OCI-M2 (cell line): ENCODE measurements at regions not wholly inside any gene's neighbourhood (a gene's known extent, or its start where the extent isn't known, plus 50 kb on each side); places are given as distances from the start of the nearest gene placed in this dataset.
"Not testable (repeated sequence)": the region's sequence is repeated elsewhere in the genome, so short reads cannot be mapped to it uniquely, and the experiment has no call there.

Experiments used
- DNase-seq: peaks from one replicate; lab custom pipeline; 2025; ENCODE audit not compliant: unreplicated experiment; lab: John Stamatoyannopoulos, UW

GRCh38 chr14:83583201-83583600, 1946.7 kb upstream of the FLRT2 start:
- no peak for DNase-seq

GRCh38 chr14:83594874-83595273, 1935.1 kb upstream of the FLRT2 start:
- no peak for DNase-seq

DNA sequence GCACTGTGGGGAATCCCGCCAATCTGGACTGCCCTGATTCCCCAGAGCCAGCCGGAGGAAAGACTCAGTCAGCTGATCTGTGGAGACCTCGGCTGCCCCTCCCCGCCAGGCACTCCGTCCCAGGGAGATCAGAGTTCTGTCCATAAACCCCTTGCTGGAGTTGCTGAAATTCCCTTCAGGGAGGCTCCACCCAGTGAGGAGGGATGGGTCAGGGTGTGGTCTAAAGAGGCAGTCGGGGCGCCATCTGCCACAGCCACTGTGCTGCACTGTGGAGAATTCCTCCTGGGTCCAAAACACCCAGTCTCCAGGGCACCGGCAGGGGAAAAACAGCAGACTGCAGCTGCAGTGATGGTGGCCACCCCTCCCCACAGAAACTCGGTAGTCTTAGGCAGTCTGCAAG, 1922.3 kb upstream of the FLRT2 start:
- DNase-seq, result no peak

- DNase-seq, result no peak
Observed at GRCh38 chr14:83611491-83611890, 1918.5 kb upstream of the FLRT2 start.

GRCh38 chr14:83611906-83612390, 1918.0 kb upstream of the FLRT2 start:
- no peak for DNase-seq

DNA sequence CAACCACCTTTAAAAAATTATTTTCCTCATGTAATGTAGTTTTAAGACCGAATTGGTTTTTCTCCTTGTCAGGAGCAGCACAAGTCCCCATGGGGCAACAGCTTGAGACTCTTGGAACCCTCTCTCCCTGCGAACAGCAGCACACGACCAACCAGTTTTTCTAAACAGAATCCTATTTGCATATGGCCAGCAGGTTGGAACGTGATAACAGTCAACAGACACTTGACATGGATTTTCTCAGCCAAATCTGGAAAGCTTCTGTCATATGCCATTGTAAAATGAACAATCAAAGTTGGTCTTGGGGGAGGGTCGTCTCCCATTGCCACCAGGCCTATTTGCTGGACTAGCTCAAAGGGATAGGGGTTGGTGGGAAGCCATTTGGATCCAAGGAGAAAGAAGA, 1915.0 kb upstream of the FLRT2 start:
- DNase-seq, result no peak

DNA sequence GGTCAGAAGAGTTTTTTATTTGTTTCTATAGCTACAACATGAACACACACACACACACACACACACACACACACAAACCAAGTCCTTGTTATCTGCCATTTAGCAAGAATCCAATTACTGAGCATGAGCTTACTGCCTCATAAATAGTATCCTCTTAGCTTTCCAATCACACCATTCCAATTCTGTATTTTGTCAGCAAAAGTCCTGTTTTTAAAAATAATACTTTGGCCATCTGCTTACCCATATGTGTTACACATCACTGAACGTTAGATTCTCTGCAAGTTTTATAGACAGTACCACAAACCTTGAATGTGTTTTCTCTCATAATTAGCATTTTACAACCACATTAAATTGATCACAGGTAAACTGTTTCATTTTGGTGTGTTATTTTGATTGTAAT, 1905.4 kb upstream of the FLRT2 start:
- no peak for DNase-seq

- no peak for DNase-seq
Observed at GRCh38 chr14:83632375-83632774, 1897.6 kb upstream of the FLRT2 start.

DNA sequence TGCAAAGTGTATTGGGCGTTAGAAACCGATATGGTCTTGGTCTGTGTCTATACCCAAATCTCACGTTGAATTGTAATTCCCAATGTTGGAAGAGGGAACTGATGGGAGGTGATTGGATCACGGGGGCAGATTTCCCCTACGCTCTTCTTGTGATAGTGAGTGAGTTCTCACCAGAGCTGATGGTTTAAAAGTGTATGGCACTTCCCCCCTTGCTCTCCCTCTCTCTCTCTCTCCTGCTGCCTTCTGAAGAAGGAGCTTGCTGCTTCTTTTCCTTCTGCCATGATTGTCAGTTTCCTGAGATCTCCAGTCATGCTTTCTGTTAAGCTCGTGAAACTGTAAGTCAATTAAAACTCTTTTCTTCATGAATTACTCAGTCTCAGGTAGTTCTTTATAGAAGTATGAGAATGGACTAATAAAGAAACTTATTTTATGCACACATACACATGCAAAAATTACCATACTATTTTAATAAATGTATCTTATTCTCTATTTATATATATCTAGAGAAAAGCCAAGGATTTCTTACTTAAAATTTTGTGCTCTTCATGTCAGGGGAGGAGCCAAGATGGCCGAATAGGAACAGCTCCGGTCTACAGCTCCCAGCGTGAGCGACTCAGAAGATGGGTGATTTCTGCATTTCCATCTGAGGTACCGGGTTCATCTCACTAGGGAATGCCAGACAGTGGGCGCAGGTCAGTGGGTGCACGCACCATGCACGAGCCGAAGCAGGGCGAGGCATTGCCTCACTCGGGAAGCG, 1891.0 kb upstream of the FLRT2 start:
- no peak for DNase-seq

GRCh38 chr14:83639505-83639875, 1890.5 kb upstream of the FLRT2 start:
- DNase-seq, result not testable (repeated sequence)

GRCh38 chr14:83646228-83646627, 1883.7 kb upstream of the FLRT2 start:
- DNase-seq, result no peak

- no peak for DNase-seq
Observed at GRCh38 chr14:83660597-83660996, 1869.3 kb upstream of the FLRT2 start.

DNA sequence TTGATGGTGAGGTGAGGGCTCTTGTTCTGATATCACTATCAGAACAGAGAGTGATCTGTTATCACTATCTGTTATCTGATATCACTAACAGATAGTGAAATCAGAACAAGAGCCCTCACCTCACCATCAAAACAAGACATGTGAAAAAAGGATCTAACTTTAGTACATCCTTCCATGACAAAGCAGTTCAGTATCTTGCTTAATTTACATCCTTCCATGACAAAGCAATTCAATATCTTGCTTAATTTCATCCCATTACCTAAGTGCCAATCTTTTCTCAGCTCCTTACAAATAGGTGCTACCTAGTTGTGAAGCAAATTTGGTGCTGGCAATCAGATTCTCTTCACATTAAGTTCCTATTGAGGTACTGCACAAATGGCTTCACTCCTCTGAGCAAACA, 1865.6 kb upstream of the FLRT2 start:
- DNase-seq, result no peak

GRCh38 chr14:83689265-83689664, 1840.7 kb upstream of the FLRT2 start:
- no peak for DNase-seq

DNA sequence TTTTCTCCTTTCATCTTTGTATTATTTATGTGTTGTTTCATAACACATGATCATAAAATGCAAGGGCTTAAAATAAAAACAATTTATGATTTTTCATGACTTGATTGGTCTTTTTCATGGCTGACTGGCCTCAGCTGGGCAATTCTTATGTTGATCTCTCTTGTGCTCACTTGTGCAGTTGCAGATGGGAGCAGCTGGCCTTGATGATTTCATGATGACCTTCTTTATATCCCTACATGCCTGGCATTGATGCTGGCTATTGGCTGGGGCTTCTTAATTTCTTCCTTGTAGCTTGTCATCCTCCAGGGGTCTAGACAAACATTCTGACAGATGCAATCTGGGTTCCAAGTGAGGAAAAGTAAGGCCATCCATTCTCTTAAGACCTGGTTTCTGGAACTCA, 1832.8 kb upstream of the FLRT2 start:
- DNase-seq, result no peak

GRCh38 chr14:83702619-83703018, 1827.3 kb upstream of the FLRT2 start:
- DNase-seq, result no peak

- DNase-seq, result no peak
Observed at GRCh38 chr14:83706231-83706954, 1823.6 kb upstream of the FLRT2 start.

GRCh38 chr14:83707056-83707455, 1822.9 kb upstream of the FLRT2 start:
- no peak for DNase-seq

- no peak for DNase-seq
Observed at GRCh38 chr14:83709116-83709515, 1820.8 kb upstream of the FLRT2 start.

DNA sequence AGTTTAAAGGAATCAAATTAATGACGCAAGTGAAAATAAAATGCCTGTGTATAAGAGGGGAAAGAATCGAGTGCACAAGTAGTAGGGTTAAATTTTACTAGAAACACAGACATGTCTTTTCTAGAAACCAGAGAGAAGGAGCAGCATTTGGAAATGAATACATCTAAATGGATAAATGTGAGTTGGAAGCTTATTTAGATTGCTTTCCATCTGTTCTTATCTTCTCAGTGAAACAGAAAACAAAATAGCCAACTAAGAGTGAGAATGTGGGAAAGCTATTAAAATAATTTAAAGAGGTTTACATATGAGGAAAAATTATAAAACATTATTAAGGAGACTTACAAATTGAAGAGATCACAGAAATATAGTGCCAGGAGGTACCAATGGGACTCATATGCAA, 1818.9 kb upstream of the FLRT2 start:
- DNase-seq, result no peak

DNA sequence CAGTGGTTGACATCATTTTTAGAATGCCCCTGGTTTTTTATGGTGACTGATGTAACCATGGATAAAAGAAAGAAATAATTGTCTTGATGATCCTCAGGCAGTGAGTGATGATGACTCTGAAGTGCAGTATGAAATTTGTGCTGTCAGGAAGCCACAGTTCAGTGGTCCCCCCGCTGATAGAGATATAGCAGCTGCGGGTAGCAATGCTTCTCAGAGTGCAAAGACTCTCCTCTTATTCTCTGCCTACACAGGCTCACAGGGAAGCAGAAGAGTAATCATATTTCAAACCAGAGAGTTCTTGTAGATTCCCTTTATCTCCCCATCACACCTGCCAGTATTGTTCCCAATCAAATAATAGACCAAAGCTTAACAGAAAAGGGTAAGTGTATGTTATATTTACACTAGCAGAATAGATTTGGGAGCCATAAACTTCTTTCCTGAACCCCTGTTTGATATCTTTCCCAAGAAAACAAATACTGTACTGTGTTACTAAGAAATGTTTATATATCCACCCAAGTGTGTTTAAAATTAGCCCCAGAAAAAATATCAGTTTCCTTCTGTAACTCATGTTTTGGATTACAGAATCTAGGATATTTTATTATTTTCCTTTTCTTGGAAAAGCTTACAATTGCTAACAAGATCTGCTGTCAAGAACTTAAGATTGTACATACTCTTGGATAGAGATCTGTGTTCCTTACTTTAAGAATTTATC, 1817.4 kb upstream of the FLRT2 start:
- DNase-seq, result no peak

DNA sequence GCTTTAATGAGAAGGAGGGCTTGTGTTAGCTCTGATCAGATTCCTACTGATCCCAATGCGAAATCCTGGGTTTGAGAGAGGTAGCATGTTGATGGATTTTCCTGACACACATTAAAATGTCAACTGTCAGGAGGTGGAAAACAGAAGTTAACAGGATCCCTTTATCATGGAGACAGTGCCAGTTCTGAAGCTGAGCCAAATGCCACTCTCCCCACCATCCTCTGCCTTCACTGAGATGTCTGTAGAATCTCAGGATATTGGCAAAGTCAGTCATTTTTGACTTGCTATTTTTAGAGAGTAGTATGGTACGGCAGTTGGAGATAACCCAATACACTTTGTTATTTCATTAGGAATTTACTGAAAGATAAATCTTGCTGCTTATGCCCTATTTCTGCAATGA, 1816.2 kb upstream of the FLRT2 start:
- no peak for DNase-seq
